OCI-LY7 (cell line): ENCODE measurements at regions not wholly inside any gene's neighbourhood (a gene's known extent, or its start where the extent isn't known, plus 50 kb on each side); places are given as distances from the start of the nearest gene placed in this dataset.

Experiments
- BruUV-seq: library from RNA; stranded (reverse); fragments of 400-500 nt; replicated peaks from 2 replicates; lab custom pipeline; 2021; lab: Mats Ljungman, UMichigan
- CTCF ChIA-PET: fragments of 300-600 bp; sonication (Branson Sonifier 250); formaldehyde crosslinking; loops from one replicate; lab custom pipeline; 2022; ENCODE audit warnings: antibody characterized with exemption; ENCODE audit not compliant: unreplicated experiment; lab: Charles Lee
- POLR2A ChIA-PET: fragments of 300-600 bp; sonication (Branson Sonifier 250); formaldehyde crosslinking; loops from one replicate; lab custom pipeline; 2022; ENCODE audit warnings: antibody characterized with exemption; lab: Charles Lee
- DNase-seq: peaks from one replicate; pipeline ENCODE4 v3.0.0-alpha.2; 2015; ENCODE audit warnings: low spot score
- H2AFZ ChIP-seq: fragments of 200-600 bp; sonication (generic), shearing (Covaris generic); 2 replicates; pipeline ENCODE4 v1.6.1; 2014; ENCODE audit warnings: mild to moderate bottlenecking, antibody characterized with exemption, low read length, moderate library complexity
- H3K27ac ChIP-seq: fragments of 200-600 bp; sonication (generic); 2 replicates; pipeline ENCODE4 v1.5.1; 2014; ENCODE audit warnings: mixed run types, low read depth, mild to moderate bottlenecking, moderate library complexity, low read length, inconsistent platforms; ENCODE audit not compliant: poor library complexity, severe bottlenecking
- H3K36me3 ChIP-seq: fragments of 200-600 bp; sonication (generic); 2 replicates; pipeline ENCODE4 v1.6.1; 2014; ENCODE audit warnings: mild to moderate bottlenecking, antibody characterized with exemption, low read length, moderate library complexity, mixed read lengths; ENCODE audit not compliant: insufficient read depth
- H3K4me1 ChIP-seq: fragments of 200-600 bp; sonication (generic); 2 replicates; pipeline ENCODE4 v1.5.1; 2014; ENCODE audit warnings: mild to moderate bottlenecking, low read length; ENCODE audit not compliant: insufficient read depth, poor library complexity, severe bottlenecking
- H3K4me2 ChIP-seq: fragments of 200-600 bp; sonication (generic); 2 replicates; pipeline ENCODE4 v1.6.1; 2014; ENCODE audit warnings: mild to moderate bottlenecking, low read length
- H3K4me3 ChIP-seq: fragments of 200-600 bp; sonication (generic); 2 replicates; pipeline ENCODE4 v1.5.1; 2014; ENCODE audit warnings: mild to moderate bottlenecking, low read depth, low read length; ENCODE audit not compliant: poor library complexity, severe bottlenecking
- H3K79me2 ChIP-seq: fragments of 200-600 bp; sonication (generic); 2 replicates; pipeline ENCODE4 v1.6.1; 2016; ENCODE audit warnings: low read depth, mild to moderate bottlenecking, low read length, moderate library complexity, mixed read lengths; ENCODE audit not compliant: insufficient read depth
- H3K9me2 ChIP-seq: fragments of 200-600 bp; sonication (generic); 2 replicates; pipeline ENCODE4 v1.6.1; 2016; ENCODE audit warnings: mild to moderate bottlenecking, low read length, mixed read lengths; ENCODE audit not compliant: insufficient read depth
- H3K9me3 ChIP-seq: fragments of 200-600 bp; sonication (generic); 2 replicates; pipeline ENCODE4 v1.6.1; 2014; ENCODE audit warnings: mild to moderate bottlenecking, mixed run types, low read length, mixed read lengths
- H4K20me1 ChIP-seq: fragments of 200-600 bp; sonication (generic); 2 replicates; pipeline ENCODE4 v1.6.1; 2014; ENCODE audit warnings: mild to moderate bottlenecking, antibody characterized with exemption, low read length, moderate library complexity, mixed read lengths; ENCODE audit not compliant: insufficient read depth
- CTCF ChIP-seq: fragments of 200-600 bp; sonication (generic); conservative IDR thresholded peaks from 2 replicates; pipeline ENCODE4 v1.5.1; 2014; ENCODE audit warnings: mild to moderate bottlenecking, antibody characterized with exemption, low read length, moderate library complexity, mixed read lengths
- EZH2phosphoT487 ChIP-seq: fragments of 200-600 bp; sonication (generic); IDR thresholded peaks from 2 replicates; pipeline ENCODE4 v1.6.1; 2018; ENCODE audit warnings: low read depth, borderline replicate concordance, mild to moderate bottlenecking, mixed run types, antibody characterized with exemption, low read length, moderate library complexity, mixed read lengths
- intact Hi-C: fragments of 100-400 bp; cut with micrococcal nuclease; formaldehyde crosslinking; loops from one replicate; pipeline ENCODE4 v1.10.0; 2022; ENCODE audit not compliant: unreplicated experiment

- intact Hi-C loops: no loop called here
- Histone ChIP-seq H3K9me3 (no peaks in the 10 kb centered on the region), H3K4me1 (no peaks in the 10 kb centered on the region), H3K4me3 (no peak overlapping the region), H3K4me2 (no peak overlapping the region), H3K9me2 (no peaks in the 10 kb centered on the region), H3K79me2 (no peaks in the 10 kb centered on the region), H3K36me3 (no peaks in the 10 kb centered on the region), H3K27ac (no peak overlapping the region), H2AFZ (no peak overlapping the region), H4K20me1 (no peaks in the 10 kb centered on the region)
- BruUV-seq: no TSS peak
- DNase-seq: no peak
- POLR2A ChIA-PET: no interaction called here
- no peak for TF ChIP-seq EZH2phosphoT487
- TF ChIP-seq CTCF: no peak
- CTCF ChIA-PET: no interaction called here
Observed at GRCh38 chr9:28207657-28208056, 634.4 kb upstream of the C9orf72 start.

- Histone ChIP-seq H3K4me2 (no peak overlapping the region), H4K20me1 (no peaks in the 10 kb centered on the region), H3K36me3 (no peaks in the 10 kb centered on the region), H3K4me3 (no peak overlapping the region), H3K9me2 (no peaks in the 10 kb centered on the region), H3K9me3 (no peaks in the 10 kb centered on the region), H2AFZ (no peak overlapping the region), H3K4me1 (no peaks in the 10 kb centered on the region), H3K27ac (no peak overlapping the region), H3K79me2 (no peaks in the 10 kb centered on the region)
- DNase-seq: no peak
- CTCF ChIA-PET: no interaction called here
- BruUV-seq: no TSS peak
- POLR2A ChIA-PET: no interaction called here
- TF ChIP-seq CTCF (no peak), EZH2phosphoT487 (no peak)
- intact Hi-C loops: no loop called here
Observed at GRCh38 chr9:28209130-28209529, 635.8 kb upstream of the C9orf72 start.

- no TSS peak for BruUV-seq
- H4K20me1 ChIP-seq: no peaks in the 10 kb centered on the region
- no peak for DNase-seq
- H3K27ac ChIP-seq: no peak overlapping the region
- no peaks in the 10 kb centered on the region for H3K9me2 ChIP-seq
- no peak overlapping the region for H3K4me3 ChIP-seq
- no peaks in the 10 kb centered on the region for H3K4me1 ChIP-seq
- POLR2A ChIA-PET: no interaction called here
- no peaks in the 10 kb centered on the region for H3K9me3 ChIP-seq
- no peak overlapping the region for H3K4me2 ChIP-seq
- intact Hi-C loops: no loop called here
- H3K79me2 ChIP-seq: no peaks in the 10 kb centered on the region
- H2AFZ ChIP-seq: no peak overlapping the region
- CTCF ChIA-PET: no interaction called here
- TF ChIP-seq EZH2phosphoT487 (no peak), CTCF (no peak)
- no peaks in the 10 kb centered on the region for H3K36me3 ChIP-seq
Observed at GRCh38 chr9:28212979-28213378, 639.7 kb upstream of the C9orf72 start.
